ENCODE measurements at regions not wholly inside any gene's neighbourhood (a gene's known extent, or its start where the extent isn't known, plus 50 kb on each side); places are given as distances from the start of the nearest gene placed in this dataset.

DNA sequence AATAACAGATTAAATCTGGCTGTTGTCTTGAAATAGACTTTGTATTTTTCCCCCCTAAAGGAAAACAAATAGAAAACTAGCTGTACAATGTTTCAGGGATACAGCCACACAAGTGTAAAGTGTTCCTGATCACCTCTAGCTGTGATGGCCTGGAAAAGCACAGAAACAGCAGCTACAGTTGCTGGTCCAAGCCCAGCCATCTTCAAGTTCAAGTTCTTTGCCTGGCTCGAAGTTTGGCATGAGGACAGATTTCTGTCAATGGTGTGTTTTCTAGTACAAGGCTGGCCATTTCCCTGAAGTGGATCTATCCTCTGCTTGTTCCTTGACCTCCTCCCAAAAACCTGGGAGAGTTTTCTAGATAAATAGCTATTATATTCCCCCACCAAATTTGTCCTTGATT, 272.2 kb upstream of the ADRA1B start:
- H3K9me3 ChIP-seq (replicated peaks; ENCODE audit: control insufficient read depth, insufficient read depth, low read length): peaks cover 2% of the 10 kb centered on the region
- H2AFZ ChIP-seq (ENCODE audit: low read depth, low read length): no peak overlapping the region
- ChIA-PET POLR2A (no interaction called here), CTCF (no interaction called here)
- H3K4me1 ChIP-seq (ENCODE audit: control insufficient read depth, extremely low read depth, insufficient read depth, low read length): no peaks in the 10 kb centered on the region
- intact Hi-C loops (cut with micrococcal nuclease): no loop called here
- H4K20me1 ChIP-seq (replicated peaks; ENCODE audit: control insufficient read depth, extremely low read depth, insufficient read depth, low read length): no peaks in the 10 kb centered on the region
- TF ChIP-seq POLR2AphosphoS5 (IDR thresholded peaks at IDR 0.05; ENCODE audit: insufficient read depth, low read depth, low read length) (no peak), MYC (IDR thresholded peaks at IDR 0.05; ENCODE audit: low read depth, low read length) (no peak), FOS (IDR thresholded peaks at IDR 0.05; ENCODE audit: borderline replicate concordance, insufficient read depth, low read length) (no peak), JUN (IDR thresholded peaks at IDR 0.05; ENCODE audit: borderline replicate concordance, insufficient read depth, insufficient read length, low read depth) (no peak), POLR2A (IDR thresholded peaks at IDR 0.05; ENCODE audit: low read depth, low read length) (no peak), GATA2 (IDR thresholded peaks at IDR 0.05; ENCODE audit: insufficient read depth, insufficient read length, low read depth, low read length) (no peak)
- TF ChIP-seq, protein P1, sequence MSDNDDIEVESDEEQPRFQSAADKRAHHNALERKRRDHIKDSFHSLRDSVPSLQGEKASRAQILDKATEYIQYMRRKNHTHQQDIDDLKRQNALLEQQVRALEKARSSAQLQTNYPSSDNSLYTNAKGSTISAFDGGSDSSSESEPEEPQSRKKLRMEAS (IDR thresholded peaks at IDR 0.05; ENCODE audit: insufficient read depth, insufficient read length): no peak
- TF ChIP-seq, protein P2, sequence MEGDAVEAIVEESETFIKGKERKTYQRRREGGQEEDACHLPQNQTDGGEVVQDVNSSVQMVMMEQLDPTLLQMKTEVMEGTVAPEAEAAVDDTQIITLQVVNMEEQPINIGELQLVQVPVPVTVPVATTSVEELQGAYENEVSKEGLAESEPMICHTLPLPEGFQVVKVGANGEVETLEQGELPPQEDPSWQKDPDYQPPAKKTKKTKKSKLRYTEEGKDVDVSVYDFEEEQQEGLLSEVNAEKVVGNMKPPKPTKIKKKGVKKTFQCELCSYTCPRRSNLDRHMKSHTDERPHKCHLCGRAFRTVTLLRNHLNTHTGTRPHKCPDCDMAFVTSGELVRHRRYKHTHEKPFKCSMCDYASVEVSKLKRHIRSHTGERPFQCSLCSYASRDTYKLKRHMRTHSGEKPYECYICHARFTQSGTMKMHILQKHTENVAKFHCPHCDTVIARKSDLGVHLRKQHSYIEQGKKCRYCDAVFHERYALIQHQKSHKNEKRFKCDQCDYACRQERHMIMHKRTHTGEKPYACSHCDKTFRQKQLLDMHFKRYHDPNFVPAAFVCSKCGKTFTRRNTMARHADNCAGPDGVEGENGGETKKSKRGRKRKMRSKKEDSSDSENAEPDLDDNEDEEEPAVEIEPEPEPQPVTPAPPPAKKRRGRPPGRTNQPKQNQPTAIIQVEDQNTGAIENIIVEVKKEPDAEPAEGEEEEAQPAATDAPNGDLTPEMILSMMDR (IDR thresholded peaks at IDR 0.05; ENCODE audit: extremely low read depth in 1 of 2, insufficient read depth in 1 of 2, low read depth in 1 of 2, low read length in 2 of 2): no peak
- no peaks in the 10 kb centered on the region for H3K9me1 ChIP-seq (replicated peaks; ENCODE audit: control insufficient read depth, extremely low read depth, insufficient read depth, low read length)
- H3K79me2 ChIP-seq (ENCODE audit: control insufficient read depth, insufficient read depth, low read length): no peaks in the 10 kb centered on the region
- no peak overlapping the region for H3K9ac ChIP-seq (replicated peaks; ENCODE audit: extremely low read depth, insufficient read depth, low read length)
- H3K36me3 ChIP-seq (ENCODE audit: control insufficient read depth in 2 of 2, extremely low read depth in 1 of 2, insufficient read depth in 2 of 2, low read length in 2 of 2): no peaks in the 10 kb centered on the region
- FAIRE-seq: no peak
- dilution Hi-C loops (cut with MboI; ENCODE audit: extremely low pct_ligation_motif_present, low sequenced_read_pairs): no loop called here
- H3K4me2 ChIP-seq (ENCODE audit: insufficient read depth, low read length): no peak overlapping the region
- DNase-seq (ENCODE audit: low read depth, low spot score): no peak
- BruUV-seq (replicated peaks): no TSS peak
- no peak overlapping the region for H3K27ac ChIP-seq (ENCODE audit: insufficient read depth, low read depth, low read length)
- no peak overlapping the region for H3K4me3 ChIP-seq (replicated peaks in 1 of 3; ENCODE audit: insufficient read depth in 1 of 3, low read depth in 1 of 3, low read length in 3 of 3)
- no peaks in the 10 kb centered on the region for H3K27me3 ChIP-seq (ENCODE audit: control insufficient read depth in 2 of 2, insufficient read depth in 2 of 2, low read length in 2 of 2)
